H54 (cell line): ENCODE measurements at regions not wholly inside any gene's neighbourhood (a gene's known extent, or its start where the extent isn't known, plus 50 kb on each side); places are given as distances from the start of the nearest gene placed in this dataset.
"Not testable (repeated sequence)": the region's sequence is repeated elsewhere in the genome, so short reads cannot be mapped to it uniquely, and the experiment has no call there.

Experiments
- DNase-seq: peaks from one replicate; pipeline ENCODE4 v3.0.0; 2011; ENCODE audit warnings: low spot score, mixed read lengths; ENCODE audit not compliant: insufficient read length
- FAIRE-seq: peaks from 3 replicates; lab custom pipeline; 2011; peaks lifted over from hg19 to GRCh38; lab: Jason Lieb, UNC
- POLR2A ChIP-seq: IDR thresholded peaks from 2 replicates; pipeline ENCODE4 v1.6.1; 2011; ENCODE audit warnings: low read depth, mild to moderate bottlenecking, low read length

GRCh38 chr9:104999136-104999535 lies 71.2 kb upstream of the ABCA1 start:
- no peak for TF ChIP-seq POLR2A
- FAIRE-seq: no peak
- no peak for DNase-seq

GRCh38 chr9:105000529-105000928 lies 72.6 kb upstream of the ABCA1 start:
- not testable (repeated sequence) for FAIRE-seq

GRCh38 chr9:105004466-105005090 lies 76.6 kb upstream of the ABCA1 start:
- no peak for TF ChIP-seq POLR2A
- no peak for FAIRE-seq
- DNase-seq: no peak

More at GRCh38 chr9:105000529-105000928, 72.6 kb upstream of the ABCA1 start:
- not testable (repeated sequence) for DNase-seq

GRCh38 chr9:105005186-105005585 lies 77.2 kb upstream of the ABCA1 start:
- FAIRE-seq: no peak
- TF ChIP-seq POLR2A: no peak
- DNase-seq: no peak

GRCh38 chr9:105006514-105006913 lies 78.6 kb upstream of the ABCA1 start:
- no peak for FAIRE-seq
- no peak for DNase-seq
- TF ChIP-seq POLR2A: no peak

GRCh38 chr9:105007143-105007542 lies 79.2 kb upstream of the ABCA1 start:
- no peak for TF ChIP-seq POLR2A
- peak; percentile 100 for FAIRE-seq
- peak; percentile 66 for DNase-seq

- not testable (repeated sequence) for DNase-seq
- peak; percentile 79 for FAIRE-seq
Measured at GRCh38 chr9:105010089-105010488, 82.1 kb upstream of the ABCA1 start.

GRCh38 chr9:105021917-105022316 lies 94.0 kb upstream of the ABCA1 start:
- peak; percentile 27 for FAIRE-seq
- no peak for DNase-seq
- no peak for TF ChIP-seq POLR2A

GRCh38 chr9:105022545-105022944 lies 94.6 kb upstream of the ABCA1 start:
- not testable (repeated sequence) for FAIRE-seq

GRCh38 chr9:105023788-105024187 lies 95.8 kb upstream of the ABCA1 start:
- no peak for FAIRE-seq
- TF ChIP-seq POLR2A: no peak

More at GRCh38 chr9:105022545-105022944, 94.6 kb upstream of the ABCA1 start:
- DNase-seq: not testable (repeated sequence)

GRCh38 chr9:105024529-105024928 lies 96.6 kb upstream of the ABCA1 start:
- no peak for TF ChIP-seq POLR2A
- no peak for FAIRE-seq
- no peak for DNase-seq

More at GRCh38 chr9:105023788-105024187, 95.8 kb upstream of the ABCA1 start:
- no peak for DNase-seq

- DNase-seq: peak; percentile 47
- TF ChIP-seq POLR2A: no peak
- peak; percentile 99 for FAIRE-seq
Measured at GRCh38 chr9:105026451-105026850, 98.5 kb upstream of the ABCA1 start.

- FAIRE-seq (no peak), DNase-seq (no peak)
- no peak for TF ChIP-seq POLR2A
Measured at GRCh38 chr9:105027084-105027483, 99.1 kb upstream of the ABCA1 start.

- TF ChIP-seq POLR2A: no peak
- FAIRE-seq (no peak), DNase-seq (no peak)
Measured at GRCh38 chr9:105030285-105030684, 102.3 kb upstream of the ABCA1 start.

- peak; percentile 48 for FAIRE-seq
- no peak for TF ChIP-seq POLR2A
- DNase-seq: no peak
Measured at GRCh38 chr9:105037139-105037538, 109.2 kb upstream of the ABCA1 start.
